ENCODE measurements at regions not wholly inside any gene's neighbourhood (a gene's known extent, or its start where the extent isn't known, plus 50 kb on each side); places are given as distances from the start of the nearest gene placed in this dataset.

- TF ChIP-seq RFX5 (IDR thresholded peaks at IDR 0.05; ENCODE audit: low read depth, low read length) (no peak), BCL3 (CRISPR knock-in tag; IDR thresholded peaks at IDR 0.05) (no peak), CTCF (CRISPR knock-in tag; IDR thresholded peaks at IDR 0.05) (no peak), MYC (CRISPR knock-in tag; IDR thresholded peaks at IDR 0.05; ENCODE audit: borderline replicate concordance) (no peak), U2AF1 (optimal IDR thresholded peaks at IDR 0.05; ENCODE audit: low read depth, low read length) (no peak)
Observed at GRCh38 chr6:11439017-11439420, 98.5 kb upstream of the TMEM170B start.

Data from HepG2 (cell line).